GM23338 (cell line): ENCODE measurements at regions not wholly inside any gene's neighbourhood (a gene's known extent, or its start where the extent isn't known, plus 50 kb on each side); places are given as distances from the start of the nearest gene placed in this dataset.

ENCODE experiments used
- CTCF ChIP-seq, 2 experiments: fragments of 200-600 bp in 1 of 2; sonication (generic) in 1 of 2; conservative IDR thresholded peaks; 2 replicates each; pipeline versions ENCODE4 v1.5.1 to v1.6.1; 2016 to 2017; ENCODE audit warnings: antibody characterized with exemption in 2 of 2, low read depth in 2 of 2, mild to moderate bottlenecking in 2 of 2, moderate library complexity in 1 of 2
- EZH2 ChIP-seq: fragments of 200-600 bp; sonication (generic); IDR thresholded peaks from one replicate; pipeline ENCODE4 v1.8.0; 2017; ENCODE audit warnings: antibody characterized with exemption, mild to moderate bottlenecking, low read depth; ENCODE audit not compliant: unreplicated experiment
- EZH2phosphoT487 ChIP-seq: fragments of 200-600 bp; sonication (generic); IDR thresholded peaks from one replicate; pipeline ENCODE4 v1.8.1; 2018; ENCODE audit warnings: antibody characterized with exemption; ENCODE audit not compliant: unreplicated experiment
- POLR2AphosphoS5 ChIP-seq: IDR thresholded peaks from 2 replicates; pipeline ENCODE4 v1.6.1; 2016; ENCODE audit warnings: antibody characterized with exemption, low read depth
- REST ChIP-seq: IDR thresholded peaks from one replicate; pipeline ENCODE4 v1.6.1; 2018; ENCODE audit warnings: antibody characterized with exemption; ENCODE audit not compliant: unreplicated experiment

- TF ChIP-seq CTCF (conservative IDR thresholded peaks at IDR 0.05; ENCODE audit: low read depth in 2 of 2) (no peak), EZH2 (no peak), EZH2phosphoT487 (no peak), REST (no peak), POLR2AphosphoS5 (no peak)
Measured at GRCh38 chr9:135226369-135227050, 139.0 kb downstream of the OLFM1 start.
